Stimulated activated CD8-positive, alpha-beta memory T cell treated with anti-CD3 and anti-CD28 coated beads, Interleukin-4, amount 100 ng/mL, for 1 hour (primary cell): ENCODE measurements at regions not wholly inside any gene's neighbourhood (a gene's known extent, or its start where the extent isn't known, plus 50 kb on each side); places are given as distances from the start of the nearest gene placed in this dataset.

Source experiments
- DNase-seq, 2 donors: peaks; one replicate each; pipeline ENCODE4 v3.0.0-alpha.2; 2020; ENCODE audit warnings: low read depth in 2 of 2, low spot score in 1 of 2

DNA sequence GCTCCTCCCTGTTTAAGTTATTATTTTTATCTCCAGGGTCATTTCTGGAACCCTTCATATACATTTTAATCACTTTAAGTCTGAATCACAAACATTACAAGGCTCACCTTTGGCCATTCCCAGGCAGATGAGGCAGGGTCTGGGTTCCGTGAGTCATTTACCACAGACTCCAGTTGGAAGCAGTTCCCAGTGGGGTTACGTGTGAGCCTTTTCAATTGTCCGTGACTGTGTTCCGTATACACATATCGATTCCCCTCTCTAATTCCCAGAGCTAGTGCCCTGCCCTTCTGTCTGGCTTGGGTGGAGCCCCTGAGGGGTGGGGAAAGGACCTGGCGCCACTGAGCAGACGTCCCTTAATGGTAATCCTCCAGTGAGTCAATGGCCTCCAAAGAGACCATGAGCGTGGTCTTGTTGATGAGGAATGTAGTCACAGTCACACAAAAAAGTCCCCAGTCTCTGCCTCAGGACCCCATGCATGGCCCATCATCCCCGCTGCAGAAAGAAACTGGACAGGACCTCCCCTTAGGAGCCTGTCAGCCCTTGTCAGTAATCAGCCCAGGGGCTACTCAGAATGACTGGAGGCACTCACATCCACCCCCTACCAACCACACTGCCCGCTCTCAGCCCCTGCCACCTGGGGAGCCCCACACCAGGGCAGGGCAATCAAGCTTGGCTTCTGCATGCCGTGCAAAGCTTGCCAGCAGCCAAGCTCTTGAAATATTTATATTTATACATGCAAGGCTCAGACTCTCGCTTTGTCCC lies 144.4 kb downstream of the ZIC5 start:
- no peak for DNase-seq

DNA sequence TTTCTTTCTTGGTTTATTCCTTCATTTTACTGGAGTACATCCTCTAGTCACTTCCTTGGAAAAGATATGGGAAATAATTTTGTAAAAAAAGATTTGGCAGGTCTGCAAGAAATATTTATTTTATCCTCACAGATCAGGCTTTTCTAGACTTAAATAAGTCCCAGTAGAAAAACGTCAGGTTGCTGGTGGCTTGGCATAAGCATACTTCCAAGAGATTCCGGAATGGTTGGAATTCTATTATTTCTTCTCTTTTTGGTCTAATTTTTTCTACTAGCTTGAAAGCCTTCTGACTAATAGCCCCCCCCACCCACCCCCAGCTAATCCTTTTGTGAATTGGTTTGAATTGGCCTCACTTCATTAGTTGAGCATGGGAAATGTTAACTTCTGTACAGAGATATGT lies 147.6 kb downstream of the ZIC5 start:
- no peak for DNase-seq

DNA sequence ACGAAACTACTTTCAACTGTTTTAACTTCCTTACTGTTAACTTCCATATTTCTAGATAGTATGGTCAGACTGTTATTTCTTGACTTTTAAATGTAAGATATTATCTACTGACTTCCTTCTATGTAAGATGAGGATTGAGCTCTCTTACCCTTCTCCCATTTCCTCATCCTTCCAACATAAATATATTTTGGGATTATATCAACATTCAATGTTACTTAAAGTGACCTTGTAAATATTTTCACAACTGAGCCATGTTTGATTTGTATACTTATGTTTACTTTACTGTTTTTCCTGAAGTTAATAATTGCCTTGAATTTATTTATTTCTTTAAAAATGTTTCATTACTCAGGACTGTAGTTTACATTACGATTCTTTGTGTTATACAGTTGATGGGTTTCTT lies 148.7 kb downstream of the ZIC5 start:
- DNase-seq: no peak

- no peak for DNase-seq
These were observed 149.8 kb downstream of the ZIC5 start for GRCh38 chr13:99821741-99822140.

GRCh38 chr13:99819967-99820366 lies 151.6 kb downstream of the ZIC5 start:
- DNase-seq: no peak

DNA sequence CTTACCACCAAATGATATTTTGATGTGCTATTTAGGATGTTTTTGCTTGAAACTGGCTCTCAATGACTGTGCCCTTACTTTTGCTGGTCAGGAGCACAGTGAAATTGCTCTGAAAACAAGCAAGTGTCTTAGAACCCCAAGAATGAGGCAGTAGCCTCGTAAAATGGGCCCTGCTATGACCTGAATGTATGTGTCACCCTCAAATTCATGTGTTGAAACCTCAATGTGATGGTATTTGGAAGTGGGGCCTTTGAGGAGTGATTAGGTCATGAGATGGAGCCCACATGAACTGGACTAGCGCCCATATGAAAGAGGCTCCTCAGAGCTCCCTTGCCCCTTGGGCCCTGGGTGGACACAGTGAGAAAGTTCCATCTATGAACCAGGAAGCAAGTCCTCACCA lies 155.2 kb downstream of the ZIC5 start:
- DNase-seq: no peak

DNA sequence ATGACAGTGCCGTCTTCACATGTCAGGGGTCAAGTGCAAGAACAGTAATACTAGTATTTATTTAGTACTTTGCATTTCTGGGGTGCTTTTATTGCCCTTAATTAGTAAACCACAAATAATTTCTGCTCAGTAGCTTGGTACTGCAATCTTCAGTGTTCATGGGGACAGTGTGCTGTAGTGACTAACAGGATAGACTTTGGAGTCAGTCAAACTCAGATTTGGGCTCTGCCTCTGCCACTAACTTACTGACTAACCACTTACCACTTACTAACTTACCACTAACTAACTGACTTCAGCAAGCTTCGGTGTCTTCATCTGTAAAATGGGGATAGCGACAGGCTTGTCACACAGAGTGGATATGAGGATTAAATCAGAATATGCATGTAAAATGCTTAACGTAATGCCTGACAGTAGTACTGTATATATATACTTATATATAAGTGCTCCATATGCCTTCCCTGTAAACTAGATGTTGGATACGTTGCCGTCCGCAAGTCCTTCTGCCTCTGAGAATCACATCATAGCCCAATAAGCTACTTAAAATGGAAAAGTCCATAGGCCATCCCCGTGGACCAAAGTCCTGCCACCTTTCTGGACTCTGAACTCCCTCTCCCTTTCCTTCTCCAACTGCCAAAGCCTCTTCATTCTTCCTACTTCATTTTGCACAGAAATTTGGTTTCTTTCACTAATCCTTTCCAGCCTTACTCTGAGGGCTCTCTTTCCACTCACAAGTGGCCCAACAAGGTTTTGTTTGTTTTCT lies 158.1 kb downstream of the ZIC5 start:
- no peak for DNase-seq

GRCh38 chr13:99812625-99813024 lies 158.9 kb downstream of the ZIC5 start:
- DNase-seq: no peak

- DNase-seq: no peak
These were observed 160.4 kb downstream of the ZIC5 start for GRCh38 chr13:99811067-99811700.

- DNase-seq: no peak
These were observed 161.6 kb downstream of the ZIC5 start for GRCh38 chr13:99809926-99810325.

GRCh38 chr13:99809496-99809895 lies 162.1 kb downstream of the ZIC5 start:
- DNase-seq: no peak

DNA sequence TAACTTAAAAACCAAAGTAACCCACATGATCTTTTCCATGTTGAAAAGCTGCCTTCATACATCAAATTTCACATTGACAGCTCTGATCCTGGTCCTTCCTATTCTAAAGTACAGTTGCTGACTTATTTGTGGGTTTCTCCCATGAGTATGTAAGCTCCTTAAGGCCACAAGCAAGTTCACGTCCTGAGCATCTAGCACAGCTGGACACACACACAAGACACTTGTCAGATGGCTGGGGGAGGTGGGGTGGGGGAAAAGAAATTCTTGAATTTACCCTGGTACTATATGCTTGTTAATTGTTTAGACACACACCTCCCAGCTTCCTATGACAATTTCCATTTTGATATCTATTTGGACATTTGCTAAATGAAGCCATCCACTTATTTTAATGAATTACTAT lies 162.8 kb downstream of the ZIC5 start:
- no peak for DNase-seq

DNA sequence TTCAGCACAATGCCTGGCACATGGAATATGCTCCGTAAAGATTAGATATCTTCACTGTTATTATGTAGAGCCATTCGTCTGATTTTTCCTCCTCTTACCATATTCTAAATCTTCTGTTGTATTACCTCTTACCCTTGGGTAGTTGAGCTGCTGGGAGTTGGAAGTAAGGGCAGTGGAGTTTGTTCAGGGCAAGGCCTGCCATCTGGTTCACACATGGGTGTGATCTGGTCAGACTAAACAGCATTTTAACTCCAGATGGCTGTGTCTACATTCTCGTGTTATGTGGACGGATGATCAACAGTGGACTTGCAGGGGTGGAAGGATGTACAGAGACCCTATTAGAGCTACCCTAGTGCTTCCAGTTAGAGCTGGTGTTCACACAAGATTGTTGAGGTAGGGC lies 164.9 kb downstream of the ZIC5 start:
- DNase-seq: no peak

- DNase-seq: no peak
These were observed 166.2 kb downstream of the ZIC5 start for GRCh38 chr13:99805361-99805760.

- DNase-seq: no peak
These were observed 168.4 kb downstream of the ZIC5 start for GRCh38 chr13:99803141-99803540.

DNA sequence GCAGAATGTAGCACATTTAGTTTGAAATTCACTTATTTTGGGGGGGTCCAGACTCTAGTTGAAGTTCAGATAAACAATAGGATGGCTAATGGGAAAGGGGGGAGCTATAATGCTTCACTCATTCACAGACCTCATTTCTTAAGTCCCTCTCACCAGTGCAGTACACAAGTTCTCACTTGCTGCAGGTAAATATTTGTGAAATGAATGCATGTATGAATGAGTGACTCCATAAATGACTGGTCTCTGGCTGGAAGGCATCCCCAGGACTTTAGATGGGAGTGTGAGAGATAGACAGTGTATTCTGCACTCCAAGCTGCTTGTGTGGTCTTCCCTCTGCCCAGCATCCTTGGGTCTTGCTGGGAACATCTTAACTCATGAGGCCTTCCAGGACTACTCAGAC lies 169.2 kb downstream of the ZIC5 start:
- DNase-seq: no peak

DNA sequence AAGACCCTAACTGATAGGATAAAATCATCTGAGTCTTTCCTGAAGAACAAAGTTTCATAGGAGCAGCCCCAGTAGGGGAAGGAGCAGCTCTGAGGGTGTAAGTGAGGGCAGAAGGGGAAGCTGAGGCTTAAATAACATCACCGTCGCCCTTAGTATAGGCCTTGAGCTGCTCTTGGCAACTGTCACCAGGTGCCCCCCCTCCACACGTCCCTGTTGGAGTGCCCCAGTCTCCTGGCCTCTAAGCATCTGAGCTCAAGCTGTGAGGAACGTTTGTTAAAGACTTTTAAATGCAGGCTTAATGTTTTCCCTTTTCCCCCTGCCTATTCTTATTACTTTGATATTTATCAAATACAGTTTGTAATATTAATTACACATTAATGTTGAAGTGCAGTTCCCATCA lies 170.6 kb downstream of the ZIC5 start:
- DNase-seq: no peak

DNA sequence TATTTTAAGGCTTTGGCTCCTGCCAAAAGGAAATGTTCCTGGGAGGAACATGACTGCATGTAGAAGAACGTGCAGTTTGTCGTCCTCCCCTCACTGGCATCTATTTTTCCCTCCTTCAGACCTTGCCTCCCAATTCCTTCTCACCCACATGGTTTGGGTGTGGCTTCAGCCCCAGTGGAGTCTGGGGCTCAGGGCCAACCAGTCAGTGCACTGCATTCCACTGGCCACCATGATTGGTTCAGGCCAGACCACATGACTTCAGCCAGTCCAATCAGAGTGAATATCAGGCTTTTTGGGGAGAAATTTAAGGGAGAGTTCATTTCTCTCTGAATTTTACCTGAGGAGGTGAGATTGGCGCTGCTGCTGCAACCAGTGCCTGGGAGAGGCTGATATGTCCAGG lies 171.6 kb downstream of the ZIC5 start:
- DNase-seq: no peak

DNA sequence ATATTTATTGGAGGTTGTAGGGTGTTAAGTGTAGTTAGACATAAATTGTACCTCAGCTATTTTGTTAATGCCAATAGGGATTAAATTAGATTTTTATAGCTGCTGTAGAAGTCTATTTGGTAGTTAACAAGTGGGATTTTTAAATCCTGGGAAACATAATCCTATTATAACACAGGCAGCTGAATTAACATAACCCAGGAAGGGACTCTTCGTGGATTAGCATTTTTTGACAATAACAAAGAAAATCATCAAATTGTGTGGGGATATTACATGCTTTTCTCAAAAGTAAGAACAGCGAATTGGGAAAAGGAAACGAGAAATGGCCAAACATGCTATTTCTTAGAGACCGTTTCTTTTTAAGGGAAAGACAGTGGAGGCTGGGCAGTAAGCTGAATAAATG lies 172.8 kb downstream of the ZIC5 start:
- no peak for DNase-seq

- DNase-seq: no peak
These were observed 173.9 kb downstream of the ZIC5 start for GRCh38 chr13:99797691-99798090.

DNA sequence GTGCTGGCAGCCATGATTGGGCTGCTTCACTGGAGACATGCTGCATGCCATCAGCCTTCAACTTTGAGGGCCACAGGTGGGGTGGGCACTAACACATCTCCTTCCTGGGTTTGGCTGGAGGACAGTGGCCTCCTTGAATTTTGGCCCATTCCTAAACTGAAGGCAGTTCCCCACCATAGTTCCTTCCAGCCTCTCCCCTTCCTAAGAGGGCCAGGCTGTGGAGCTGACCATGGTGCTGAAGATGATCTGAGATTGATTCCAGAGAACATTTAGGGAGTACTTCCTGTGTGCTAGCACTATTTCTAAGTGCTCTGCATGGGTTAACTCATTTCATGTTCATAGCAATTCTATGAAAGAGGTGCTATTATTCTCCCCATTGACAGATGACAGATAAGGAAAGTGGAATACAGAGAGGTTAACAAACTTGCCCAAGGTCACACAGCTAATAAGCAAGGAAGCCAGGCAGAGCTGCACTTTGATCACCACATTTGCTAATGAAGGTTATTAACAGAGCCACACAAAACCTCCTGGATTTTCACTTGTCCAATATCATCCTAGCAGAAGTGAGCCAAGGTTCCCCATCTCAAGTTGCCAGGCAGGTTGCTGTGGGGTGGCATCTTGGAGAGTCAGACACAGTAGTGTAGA lies 175.3 kb downstream of the ZIC5 start:
- no peak for DNase-seq
